GM19452 (cell line): ENCODE measurements at regions not wholly inside any gene's neighbourhood (a gene's known extent, or its start where the extent isn't known, plus 50 kb on each side); places are given as distances from the start of the nearest gene placed in this dataset.

Experiments used
- ATAC-seq: cut with Tn5 transposase; IDR thresholded peaks from one replicate; pipeline ENCODE4 v1.9.1; 2021; ENCODE audit not compliant: unreplicated experiment

DNA sequence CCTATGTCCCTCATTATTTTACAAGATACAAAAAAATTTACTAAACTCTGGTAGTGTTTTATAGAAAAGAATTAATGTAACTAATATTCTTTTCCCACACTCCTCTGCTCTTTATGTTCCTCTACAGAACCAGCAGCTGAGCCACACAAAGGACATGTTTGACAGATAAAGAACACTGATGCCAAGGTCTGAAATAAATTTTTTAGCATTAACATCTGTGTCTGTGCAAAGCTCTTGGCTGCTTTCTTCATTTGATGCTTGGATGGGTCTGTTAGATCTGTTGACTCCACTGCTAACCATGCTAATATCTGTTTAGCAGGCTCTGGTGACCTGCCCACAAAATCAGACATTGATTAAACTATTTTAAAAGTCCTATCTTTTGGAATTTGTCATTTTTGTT, 2363.8 kb downstream of the PCDH9 start:
- ATAC-seq = no peak

DNA sequence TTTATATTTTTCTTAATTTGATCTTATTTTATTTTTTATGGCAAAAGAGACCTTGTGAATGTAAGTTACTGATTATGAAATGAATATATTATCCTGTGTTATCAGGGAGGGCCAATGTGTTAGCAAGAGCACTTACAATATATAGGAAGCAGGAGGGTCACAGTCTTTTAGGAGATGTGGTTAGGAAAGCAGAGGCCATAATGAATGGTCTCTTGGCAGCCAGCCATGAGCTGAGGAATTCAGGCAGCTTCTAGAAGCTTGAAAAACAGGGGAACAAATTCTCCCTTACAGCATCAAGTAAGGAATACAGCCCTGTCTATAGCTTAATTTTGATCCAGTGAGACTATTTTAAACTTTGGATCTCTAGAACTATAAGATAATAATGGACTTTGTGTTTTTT, 2374.6 kb downstream of the PCDH9 start:
- no peak for ATAC-seq

DNA sequence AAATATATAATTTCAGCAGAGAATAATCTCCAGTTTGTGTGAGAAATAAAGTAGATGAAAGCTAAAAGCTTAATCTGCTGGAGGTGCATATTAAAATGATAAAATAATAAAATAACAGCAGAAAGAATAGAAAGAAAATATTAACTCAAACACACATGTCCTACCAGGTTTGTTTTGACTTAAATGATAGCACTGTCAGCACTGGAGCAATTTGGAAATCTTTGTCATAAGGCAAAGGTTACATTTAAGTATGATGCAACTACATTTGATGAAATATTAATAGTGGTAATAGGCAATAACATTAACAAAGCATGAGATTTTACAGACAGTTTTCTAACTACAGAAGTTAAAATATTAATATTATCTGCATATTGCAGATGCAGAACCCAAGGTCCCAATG, 2380.1 kb downstream of the PCDH9 start:
- no peak for ATAC-seq

DNA sequence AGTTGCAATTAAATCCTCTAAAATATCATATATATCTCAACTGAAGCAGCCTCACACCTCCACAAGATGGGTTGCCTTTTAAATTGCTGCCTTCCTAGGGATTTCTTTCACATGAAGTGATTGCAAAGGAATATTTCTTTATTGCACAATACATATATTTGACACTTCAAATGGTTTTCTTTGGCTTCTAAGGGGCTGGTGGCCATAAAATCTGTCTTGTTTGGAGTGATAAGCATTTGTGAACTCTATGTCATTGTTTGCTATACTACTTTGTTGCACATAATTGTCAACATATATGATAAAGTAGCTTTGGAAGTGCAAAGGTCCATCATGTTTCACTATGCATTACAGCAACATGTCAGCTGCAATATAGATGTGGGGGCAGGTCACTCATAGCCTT, 2380.9 kb downstream of the PCDH9 start:
- no peak for ATAC-seq

DNA sequence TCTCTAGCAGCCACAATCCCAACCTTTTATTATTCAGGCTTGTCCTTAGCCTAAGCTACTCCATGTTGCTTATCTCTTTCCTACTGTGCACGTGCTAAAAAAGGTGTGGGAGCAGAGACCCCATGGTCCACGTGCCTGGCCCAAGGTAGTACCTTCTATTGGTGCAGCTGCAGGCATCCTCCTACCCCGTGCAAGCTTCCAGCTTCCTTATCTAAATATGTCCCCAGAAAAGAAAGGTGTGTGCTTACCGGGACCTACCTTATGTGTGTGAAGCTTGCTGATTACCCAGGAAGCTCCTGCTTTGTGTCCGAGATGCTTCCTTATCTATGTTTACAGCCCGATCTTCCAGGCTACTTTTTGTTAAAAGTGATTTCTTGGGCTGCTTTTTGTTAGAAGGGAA, 2382.4 kb downstream of the PCDH9 start:
- no peak for ATAC-seq

DNA sequence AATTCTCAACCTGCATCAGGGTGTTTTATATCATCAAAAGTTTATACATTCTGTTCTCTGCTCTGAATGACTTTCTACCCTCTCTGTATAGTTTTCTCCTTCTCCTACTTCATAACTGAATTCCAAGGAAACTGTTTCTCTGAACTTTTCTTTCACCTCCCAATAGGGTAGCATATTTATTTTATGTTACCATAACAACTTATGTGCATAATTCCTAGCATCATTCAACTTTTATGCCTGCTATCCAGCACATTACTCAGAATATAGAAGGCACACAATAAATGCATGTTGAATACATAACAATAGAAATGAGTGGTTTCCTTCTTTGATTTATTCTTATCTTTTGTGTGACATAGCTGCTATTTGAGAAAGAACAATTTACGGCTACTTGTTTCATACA, 2385.0 kb downstream of the PCDH9 start:
- no peak for ATAC-seq

DNA sequence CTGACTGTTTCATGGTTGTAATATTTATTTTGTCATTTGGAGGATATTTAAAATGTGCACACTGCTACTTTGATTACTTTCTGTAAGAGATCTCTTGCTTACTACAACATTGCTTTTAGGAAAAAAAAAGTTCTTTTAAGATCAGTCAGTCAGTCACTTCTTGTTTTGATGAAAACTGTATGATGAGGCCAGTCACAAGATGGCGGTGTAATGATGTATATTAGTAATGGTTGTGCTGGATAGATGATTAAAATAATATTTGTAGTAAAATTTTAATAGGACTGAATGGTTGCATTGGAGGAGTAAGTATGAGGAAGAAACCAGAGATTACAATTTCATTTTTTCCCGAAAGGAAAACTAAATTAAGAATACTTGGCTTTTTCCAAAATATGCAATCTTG, 2411.1 kb downstream of the PCDH9 start:
- ATAC-seq = no peak

DNA sequence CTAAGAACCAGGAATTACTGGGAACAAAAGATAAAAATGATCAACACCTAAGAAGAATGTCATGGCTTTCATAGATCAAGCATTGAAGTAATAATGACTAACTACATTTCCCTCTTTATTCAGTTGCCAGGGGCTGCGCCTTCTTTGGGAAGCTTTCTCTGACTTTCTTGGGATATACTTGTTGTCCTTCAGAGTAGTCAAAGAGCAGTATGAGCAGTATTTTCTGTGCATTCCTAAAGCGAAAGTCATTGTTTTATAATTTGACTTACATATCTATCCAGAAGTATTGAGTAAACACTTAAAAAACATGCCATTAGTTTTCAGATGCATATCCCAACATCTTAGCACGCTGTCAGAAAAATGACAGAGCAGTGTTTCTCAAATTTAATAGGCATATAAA, 2412.4 kb downstream of the PCDH9 start:
- no peak for ATAC-seq

DNA sequence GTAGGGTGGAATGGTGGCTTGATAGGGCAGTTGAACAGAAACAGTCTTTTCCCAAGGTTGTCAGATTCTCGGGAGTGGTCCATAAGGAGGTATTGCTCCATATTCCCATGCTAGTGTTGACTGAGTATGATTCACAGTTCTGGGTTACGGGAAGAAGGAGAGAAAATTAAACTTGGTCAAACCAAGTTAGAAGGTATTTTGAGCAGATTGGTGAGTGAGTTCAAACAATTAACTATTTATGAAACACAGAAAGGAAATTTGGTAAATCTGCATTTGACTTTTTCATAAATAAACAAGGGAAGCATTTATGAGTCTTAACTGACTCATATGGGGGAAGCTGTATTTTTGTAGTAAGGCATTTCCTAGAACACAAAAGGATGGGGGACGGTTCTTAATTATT, 2419.4 kb downstream of the PCDH9 start:
- no peak for ATAC-seq

DNA sequence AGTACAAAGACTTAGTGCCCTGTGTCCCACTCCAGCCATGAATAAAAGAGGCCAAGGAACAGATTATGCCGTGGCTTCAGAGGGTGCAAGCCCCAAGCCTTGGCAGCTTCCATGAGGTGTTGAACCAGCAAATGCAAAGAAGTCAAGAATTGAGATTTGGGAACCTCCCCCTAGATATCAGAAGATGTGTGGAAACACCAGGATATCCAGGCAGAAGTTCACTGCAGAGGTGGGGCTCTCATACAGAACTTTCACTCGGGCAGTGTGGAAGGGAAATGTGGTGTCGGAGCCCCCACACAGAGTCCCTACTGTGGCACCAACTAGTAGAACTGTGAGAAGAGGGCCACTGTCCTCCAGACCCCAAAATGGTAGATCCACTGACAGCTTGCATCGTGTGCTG, 2421.4 kb downstream of the PCDH9 start:
- no peak for ATAC-seq

DNA sequence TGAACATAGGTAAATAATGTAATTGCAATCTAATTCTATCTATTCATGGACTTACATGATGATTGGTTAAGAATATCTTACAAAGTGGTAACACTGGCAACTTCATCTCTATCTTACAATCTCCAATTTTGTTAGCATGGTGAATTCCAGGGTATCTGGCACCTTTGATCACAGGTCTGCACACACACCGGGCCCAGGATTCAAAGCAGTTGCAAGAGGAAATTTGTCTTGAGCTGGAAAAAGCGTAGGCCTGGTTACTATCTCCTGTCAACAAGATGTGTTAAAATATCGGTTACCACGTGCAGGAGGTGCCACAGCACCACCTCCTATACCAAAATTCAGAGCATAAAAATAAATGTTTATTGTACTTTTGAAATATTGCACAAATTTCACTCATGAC, 2428.4 kb downstream of the PCDH9 start:
- no peak for ATAC-seq

DNA sequence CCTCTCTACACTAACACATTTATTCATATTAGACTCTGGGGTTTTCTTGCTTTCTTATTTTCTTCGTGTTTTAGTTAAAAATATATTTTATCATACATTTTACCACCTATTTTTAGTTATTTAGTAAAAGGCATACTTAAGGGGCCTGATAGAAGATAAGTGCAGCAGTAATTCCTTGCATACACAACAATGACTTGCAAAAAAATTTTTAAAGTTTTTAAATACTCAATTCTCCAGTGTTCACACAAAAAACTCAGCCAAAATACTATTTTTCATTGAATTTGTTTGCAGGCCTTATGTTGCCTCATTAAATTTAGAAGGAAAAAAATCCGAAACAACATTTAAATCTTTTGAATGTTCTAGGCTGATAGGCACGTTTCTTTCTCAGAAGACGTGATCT, 2431.7 kb downstream of the PCDH9 start:
- ATAC-seq = no peak

DNA sequence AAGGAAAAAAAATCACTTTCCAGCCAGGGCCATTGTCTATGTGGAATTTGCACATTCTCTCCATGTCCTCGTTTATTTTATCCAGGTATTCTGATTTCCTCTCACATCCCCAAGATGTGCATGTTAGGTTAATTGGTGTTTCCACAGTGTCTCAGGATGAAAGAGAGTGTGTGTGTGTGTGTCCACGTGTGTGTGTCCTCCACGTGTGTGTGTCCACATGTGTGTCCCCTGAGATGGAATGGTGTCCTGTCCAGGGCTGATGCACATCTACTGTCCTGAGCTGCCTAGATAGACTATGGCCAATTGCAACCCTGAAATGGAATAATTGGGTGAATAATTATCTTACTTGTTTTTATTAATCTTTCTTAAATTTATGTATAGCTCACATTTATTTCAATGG, 2436.5 kb downstream of the PCDH9 start:
- ATAC-seq = no peak

DNA sequence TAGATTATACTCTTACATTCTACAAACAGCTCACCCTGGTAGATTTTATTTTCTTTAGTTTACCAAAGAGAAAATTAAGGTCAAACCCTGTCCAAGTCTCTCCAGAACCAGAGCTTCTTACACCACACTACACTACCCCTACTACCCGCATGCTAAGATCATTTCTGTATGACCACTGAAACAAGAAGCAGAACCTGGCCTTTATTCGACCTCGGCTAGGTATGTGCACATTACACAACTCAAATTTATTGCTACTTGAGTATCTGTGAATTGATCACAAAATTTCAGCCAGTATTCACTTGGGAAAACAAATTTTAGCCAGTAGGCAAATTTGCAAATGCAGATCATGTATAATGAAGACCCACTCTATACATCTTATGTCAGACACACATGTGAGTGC, 2437.0 kb downstream of the PCDH9 start:
- ATAC-seq = no peak

DNA sequence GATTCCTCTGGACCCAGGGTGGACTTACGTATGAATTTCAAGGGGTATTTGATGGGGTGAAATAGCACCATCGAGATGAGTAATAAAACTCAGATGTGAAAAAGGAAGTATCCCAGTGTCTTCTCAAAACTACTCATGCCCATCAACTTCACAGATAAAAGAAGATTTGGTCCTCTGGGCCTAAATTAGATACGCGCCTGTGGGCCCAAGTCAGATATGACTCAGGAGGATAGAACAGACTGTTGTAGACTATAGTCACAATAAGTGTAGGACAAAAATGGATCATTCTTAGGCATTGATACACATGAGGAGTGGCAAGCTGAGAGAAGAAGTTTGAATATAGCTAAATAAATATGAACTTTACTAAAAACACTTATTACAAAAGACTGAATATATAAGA, 2438.8 kb downstream of the PCDH9 start:
- no peak for ATAC-seq

DNA sequence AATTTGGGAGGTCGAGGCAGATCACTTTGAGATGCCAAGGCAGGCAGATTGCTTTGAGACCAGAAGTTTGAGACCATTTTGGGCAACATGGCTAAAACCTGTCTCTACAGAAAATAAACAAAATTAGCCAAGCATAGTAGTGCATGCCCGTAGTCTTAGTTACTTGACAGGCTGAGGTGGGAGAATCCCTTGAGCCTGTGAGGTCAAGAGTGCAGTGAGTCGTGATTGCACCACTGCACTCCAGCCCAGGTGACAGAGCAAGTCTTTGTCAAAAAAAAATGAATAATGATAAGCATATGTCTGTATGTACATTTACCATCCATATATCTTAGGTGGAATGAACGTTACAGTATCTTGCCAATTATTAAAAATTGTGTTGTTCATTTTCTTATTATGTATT, 2447.7 kb downstream of the PCDH9 start:
- no peak for ATAC-seq

DNA sequence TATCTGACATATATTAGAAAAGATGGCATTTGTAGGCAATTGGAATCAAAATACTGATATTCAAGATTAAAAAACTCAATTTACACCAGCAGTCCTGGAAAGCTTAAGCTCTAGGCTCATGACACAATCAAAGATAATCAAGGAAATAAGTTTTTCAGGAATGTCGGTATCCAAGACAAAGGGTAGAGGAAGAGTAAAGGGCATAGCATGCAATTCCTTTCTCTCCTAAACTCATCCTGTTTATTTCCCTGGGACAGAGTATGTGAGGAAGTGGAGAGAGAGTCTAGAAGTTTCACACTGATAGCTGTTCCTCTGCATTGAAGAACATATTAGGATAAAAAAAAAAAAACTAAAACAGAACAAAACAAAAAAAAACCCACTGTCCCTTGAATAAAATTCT, 2452.1 kb downstream of the PCDH9 start:
- ATAC-seq = no peak

DNA sequence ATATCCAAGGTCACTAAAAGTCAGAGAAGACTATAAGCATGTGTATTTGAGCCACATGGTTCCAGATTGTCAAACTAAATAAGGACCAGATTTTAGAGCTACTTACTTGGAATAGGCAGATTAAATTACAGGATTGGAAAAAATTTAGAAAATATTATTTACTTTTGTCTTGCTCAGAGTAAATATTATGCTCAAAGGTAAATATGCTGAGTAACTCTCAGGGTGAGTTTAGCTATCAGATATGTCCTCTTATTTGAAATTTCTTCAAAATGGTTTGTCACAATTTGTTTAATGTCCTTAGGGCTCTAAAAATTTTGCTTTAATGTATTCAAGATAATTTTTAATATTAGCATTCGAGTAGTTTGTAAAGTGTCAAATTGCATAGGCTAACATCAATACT, 2455.2 kb downstream of the PCDH9 start:
- ATAC-seq = no peak

DNA sequence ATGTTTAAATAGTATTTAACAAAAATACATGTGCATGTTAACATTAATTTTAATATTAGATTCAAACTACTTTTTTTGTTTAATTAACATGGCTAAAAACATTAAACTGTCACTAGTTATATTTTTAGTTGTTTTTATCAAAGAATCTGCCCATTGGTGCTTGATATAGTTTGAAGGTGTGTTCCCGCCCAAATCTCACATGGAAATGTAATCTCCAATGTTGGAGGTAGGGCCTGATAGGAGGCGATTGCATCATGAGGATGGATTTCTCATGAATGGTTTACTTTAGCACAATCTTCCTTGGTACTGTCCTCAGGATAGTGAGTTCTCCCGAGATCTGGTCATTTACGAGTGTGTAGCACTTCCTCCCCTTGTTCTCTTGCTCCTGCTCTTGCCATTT, 2459.4 kb downstream of the PCDH9 start:
- no peak for ATAC-seq

DNA sequence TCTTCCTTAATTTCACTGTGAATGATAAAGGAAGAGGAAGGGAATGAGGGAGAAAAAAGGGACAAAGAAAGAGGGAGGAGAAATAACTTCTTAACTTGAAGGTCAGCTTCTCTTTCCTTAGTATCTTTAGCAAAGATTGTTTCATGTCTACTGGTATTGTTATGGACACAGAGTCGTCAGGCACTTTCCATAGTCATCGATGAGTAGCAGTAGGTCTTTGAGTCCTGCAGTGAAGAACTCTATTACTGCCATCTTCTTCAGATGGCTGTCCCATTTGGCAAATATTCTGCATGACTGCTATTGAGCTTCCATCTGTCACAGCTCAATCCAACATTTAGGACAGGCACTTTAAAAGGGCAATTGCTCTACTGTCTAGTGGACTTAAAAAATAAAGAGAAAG, 2463.1 kb downstream of the PCDH9 start:
- no peak for ATAC-seq

DNA sequence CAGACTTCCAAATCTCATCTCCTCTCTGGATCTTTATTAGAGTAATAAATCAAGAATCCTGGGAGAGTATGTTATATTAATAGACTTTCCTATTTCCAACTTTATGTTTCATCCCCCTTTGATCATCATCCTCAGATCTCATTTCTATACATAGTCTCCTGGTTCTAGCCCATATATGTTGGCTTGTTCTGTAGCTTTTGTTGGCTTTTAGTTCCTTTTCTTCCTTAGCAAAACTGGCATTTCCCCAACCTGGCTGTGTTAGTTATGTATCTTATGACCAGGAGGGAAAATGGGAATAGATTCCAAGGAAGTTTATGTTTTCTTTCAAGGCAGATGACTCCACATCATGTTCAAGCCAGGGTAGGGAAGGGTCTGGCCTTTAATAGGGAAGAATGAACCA, 2464.5 kb downstream of the PCDH9 start:
- no peak for ATAC-seq

DNA sequence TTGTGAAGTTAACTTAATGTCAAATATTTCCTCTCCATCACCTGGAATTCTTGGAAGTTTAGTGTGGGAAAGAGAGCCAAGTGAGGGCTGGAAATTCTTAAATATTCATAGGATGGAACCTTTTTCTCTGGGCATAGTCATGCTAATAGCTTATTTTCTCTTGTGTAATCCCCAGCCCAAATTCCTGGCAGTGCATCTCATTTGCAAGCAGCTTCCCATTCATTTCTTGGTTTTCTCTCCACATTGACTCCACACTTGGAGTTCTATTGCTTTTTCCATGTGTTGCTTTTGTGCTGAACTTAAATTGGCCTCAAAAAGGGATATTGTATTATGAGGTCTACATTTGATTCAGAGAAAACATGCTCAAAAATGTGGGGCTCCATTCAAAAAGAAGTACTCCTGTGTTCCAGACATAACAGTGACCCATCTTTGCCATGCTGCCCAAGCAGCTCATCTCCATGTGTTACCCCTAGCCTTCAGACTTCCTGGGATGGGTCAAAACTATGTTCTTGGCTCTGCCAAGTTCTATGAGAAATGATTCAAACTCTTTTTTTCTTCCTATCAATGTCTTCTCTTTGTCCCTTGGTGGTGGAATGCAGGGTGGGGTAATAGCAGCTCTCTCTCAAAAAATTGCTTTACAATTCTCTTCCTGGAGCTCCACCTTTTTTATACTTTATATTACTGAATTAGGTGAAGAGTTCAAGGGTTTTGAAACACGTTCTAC, 2471.5 kb downstream of the PCDH9 start:
- ATAC-seq = no peak

DNA sequence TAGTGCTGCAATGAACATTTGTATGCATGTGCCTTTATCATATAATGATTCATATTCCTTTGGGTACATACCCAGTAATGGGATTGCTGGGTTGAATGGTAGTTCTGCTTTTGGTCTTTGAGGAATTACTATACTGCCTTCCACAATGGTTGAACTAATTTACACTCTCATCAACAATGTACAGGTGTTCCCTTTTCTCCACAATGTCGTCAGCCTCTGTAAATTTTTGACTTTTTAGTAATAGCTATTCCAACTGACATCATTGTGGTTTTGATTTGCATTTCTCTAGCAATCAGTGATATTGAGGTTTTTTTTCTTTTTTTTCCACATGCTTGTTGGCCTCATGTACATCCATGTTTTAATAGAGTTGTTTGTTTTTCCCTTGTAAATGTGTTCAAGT, 2473.5 kb downstream of the PCDH9 start:
- no peak for ATAC-seq

DNA sequence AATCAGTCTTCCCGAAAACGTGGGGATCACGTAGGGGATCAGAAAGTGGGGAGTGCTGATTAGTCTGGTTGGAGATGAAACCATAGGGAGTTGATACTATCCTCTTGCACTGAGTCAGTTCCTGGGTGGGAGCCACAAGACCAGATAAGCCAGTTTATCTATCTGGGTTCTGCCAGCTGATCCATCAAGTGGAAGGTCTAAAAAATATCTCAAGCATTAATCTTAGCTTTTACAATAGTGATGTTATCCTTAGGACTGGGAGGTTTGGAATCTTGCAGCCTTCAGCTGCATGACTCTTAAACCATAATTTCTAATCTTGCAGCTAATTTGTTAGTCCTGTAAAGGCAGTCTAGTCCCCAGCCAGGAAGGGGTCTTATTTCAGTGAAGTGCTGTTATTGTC, 2474.2 kb downstream of the PCDH9 start:
- ATAC-seq = no peak
